Neuronal stem cell (in vitro differentiated cells): ENCODE measurements at regions not wholly inside any gene's neighbourhood (a gene's known extent, or its start where the extent isn't known, plus 50 kb on each side); places are given as distances from the start of the nearest gene placed in this dataset.
"Not testable (repeated sequence)": the region's sequence is repeated elsewhere in the genome, so short reads cannot be mapped to it uniquely, and the experiment has no call there.

Source experiments
- DNase-seq: peaks from one replicate; pipeline ENCODE4 v3.0.0-alpha.2; 2013; ENCODE audit warnings: low spot score
- H2AFZ ChIP-seq: one replicate; pipeline ENCODE4 v1.6.1; 2013; ENCODE audit warnings: mild to moderate bottlenecking, low read length, inconsistent platforms
- H2AK5ac ChIP-seq: 2 replicates; pipeline ENCODE4 v1.6.1; 2013; ENCODE audit warnings: low read depth, mild to moderate bottlenecking, inconsistent platforms, low read length, moderate library complexity, mixed read lengths
- H2BK120ac ChIP-seq: 2 replicates; pipeline ENCODE4 v1.6.1; 2013; ENCODE audit warnings: low read depth, mild to moderate bottlenecking, inconsistent platforms, low read length, moderate library complexity, mixed read lengths
- H2BK12ac ChIP-seq: one replicate; pipeline ENCODE4 v1.6.1; 2013; ENCODE audit warnings: low read length, inconsistent platforms
- H2BK15ac ChIP-seq: 2 replicates; pipeline ENCODE4 v1.6.1; 2013; ENCODE audit warnings: mild to moderate bottlenecking, low read length, inconsistent platforms, mixed read lengths
- H2BK5ac ChIP-seq: one replicate; pipeline ENCODE4 v1.6.1; 2013; ENCODE audit warnings: inconsistent platforms, mild to moderate bottlenecking, low read length, moderate library complexity
- H3K14ac ChIP-seq: one replicate; pipeline ENCODE4 v1.6.1; 2013; ENCODE audit warnings: low read length, inconsistent platforms
- H3K18ac ChIP-seq: 2 replicates; pipeline ENCODE4 v1.6.1; 2013; ENCODE audit warnings: low read length, inconsistent platforms
- H3K23ac ChIP-seq: 2 replicates; pipeline ENCODE4 v1.6.1; 2013; ENCODE audit warnings: low read depth, mild to moderate bottlenecking, mixed read lengths, low read length, inconsistent platforms; ENCODE audit not compliant: poor library complexity
- H3K27ac ChIP-seq: replicated peaks from 3 replicates; pipeline ENCODE4 v1.5.1; 2013; ENCODE audit warnings: low read length, inconsistent platforms
- H3K27me3 ChIP-seq, 3 experiments: 2 replicates each; pipeline ENCODE4 v1.6.1; 2013; ENCODE audit warnings: low read length in 3 of 3, mild to moderate bottlenecking in 2 of 3, inconsistent platforms in 1 of 3, low read depth in 1 of 3, mixed read lengths in 1 of 3, moderate library complexity in 1 of 3; ENCODE audit not compliant: control insufficient read depth in 3 of 3, insufficient read depth in 3 of 3
- H3K36me3 ChIP-seq, 2 donors: replicated peaks in 1 of 2; 2 replicates each; pipeline ENCODE4 v1.6.1; 2013; ENCODE audit warnings: low read length in 2 of 2; ENCODE audit not compliant: control insufficient read depth in 2 of 2, insufficient read depth in 2 of 2
- H3K4ac ChIP-seq: 2 replicates; pipeline ENCODE4 v1.6.1; 2013; ENCODE audit warnings: inconsistent platforms, mild to moderate bottlenecking, low read length, moderate library complexity
- H3K4me1 ChIP-seq, 2 donors: 1 replicate in 1 of 2; 2 replicates in 1 of 2; pipeline ENCODE4 v1.6.1; 2013; ENCODE audit warnings: low read length in 2 of 2, low read depth in 1 of 2; ENCODE audit not compliant: control insufficient read depth in 2 of 2, insufficient read depth in 1 of 2
- H3K4me2 ChIP-seq: one replicate; pipeline ENCODE4 v1.6.1; 2013; ENCODE audit warnings: mild to moderate bottlenecking, low read length, inconsistent platforms; ENCODE audit not compliant: insufficient read depth, poor library complexity, severe bottlenecking
- H3K4me3 ChIP-seq, 2 donors: 2 replicates each; pipeline ENCODE4 v1.5.1; 2013; ENCODE audit warnings: low read length in 2 of 2, mild to moderate bottlenecking in 2 of 2, inconsistent platforms in 1 of 2, moderate library complexity in 1 of 2
- H3K79me1 ChIP-seq: one replicate; pipeline ENCODE4 v1.6.1; 2013; ENCODE audit warnings: low read depth, mild to moderate bottlenecking, inconsistent platforms, low read length, moderate library complexity
- H3K9ac ChIP-seq: one replicate; pipeline ENCODE4 v1.6.1; 2013; ENCODE audit warnings: mild to moderate bottlenecking, low read depth, low read length, inconsistent platforms; ENCODE audit not compliant: poor library complexity
- H3K9me3 ChIP-seq, 2 donors: replicated peaks in 1 of 2; 2 replicates each; pipeline versions ENCODE3 to v1.6.1; 2013; ENCODE audit warnings: low read length in 2 of 2, mild to moderate bottlenecking in 2 of 2, inconsistent platforms in 1 of 2, low read depth in 1 of 2, mixed read lengths in 1 of 2, moderate library complexity in 1 of 2; ENCODE audit not compliant: control insufficient read depth in 2 of 2, insufficient read depth in 1 of 2
- H4K8ac ChIP-seq: one replicate; pipeline ENCODE4 v1.6.1; 2013; ENCODE audit warnings: low read depth, mild to moderate bottlenecking, inconsistent platforms, low read length, moderate library complexity
- H4K91ac ChIP-seq: one replicate; pipeline ENCODE4 v1.6.1; 2013; ENCODE audit warnings: low read length, low read depth, mild to moderate bottlenecking, inconsistent platforms; ENCODE audit not compliant: poor library complexity
- WGBS, 2 donors: extraction: QIAGEN DNeasy Blood & Tissue Kit; methylation state at CpG; one replicate each; pipeline ENCODE4 v1.1.7; 2013; ENCODE audit warnings: missing lambda C conversion rate in 2 of 2, mixed read lengths in 1 of 2; ENCODE audit not compliant: insufficient read length in 2 of 2, insufficient replicate concordance in 1 of 2; ENCODE audit errors: extremely low coverage in 2 of 2; 5-methylcytosine and 5-hydroxymethylcytosine counted together

DNA sequence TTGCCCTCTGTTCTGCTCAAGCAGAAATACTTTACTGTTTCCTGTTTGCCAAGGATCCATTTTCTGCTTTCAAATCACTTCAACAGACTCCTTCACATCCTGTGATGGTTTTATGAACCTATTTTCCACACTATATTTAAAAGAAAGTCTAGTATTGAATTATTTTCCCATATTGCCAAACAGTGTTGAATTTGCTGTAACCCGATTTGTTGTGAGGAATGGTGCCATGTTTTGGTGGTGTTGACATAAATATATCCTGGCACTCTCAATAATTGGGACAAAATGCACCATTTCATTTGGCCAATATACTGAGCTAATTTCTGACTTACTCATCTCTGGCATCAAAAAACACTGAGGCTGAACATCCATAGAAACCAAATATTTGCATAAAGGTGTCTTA is 615.4 kb upstream of the SEMA3D start:
- Histone ChIP-seq H3K18ac (no peak overlapping the region), H3K79me1 (no peaks in the 10 kb centered on the region), H2AK5ac (no peak overlapping the region), H3K4me2 (no peak overlapping the region), H3K4ac (no peak overlapping the region), H2BK5ac (no peak overlapping the region), H3K9me3 (no peaks in the 10 kb centered on the region), H2AFZ (no peak overlapping the region), H3K27ac (no peak overlapping the region), H3K4me3 (no peak overlapping the region), H3K27me3 (peaks cover 0 to under 1% (median 0%) of the 10 kb centered on the region in 3 experiments), H3K14ac (no peak overlapping the region), H3K36me3 (no peaks in the 10 kb centered on the region), H3K4me1 (no peaks in the 10 kb centered on the region), H3K9ac (no peak overlapping the region), H2BK120ac (no peak overlapping the region), H4K91ac (no peak overlapping the region), H2BK12ac (no peak overlapping the region), H2BK15ac (no peak overlapping the region), H3K23ac (no peak overlapping the region), H4K8ac (no peak overlapping the region)
- WGBS, 2 donors = no CpG with 5 or more reads among the region's 1 CpG
- no peak for DNase-seq

DNA sequence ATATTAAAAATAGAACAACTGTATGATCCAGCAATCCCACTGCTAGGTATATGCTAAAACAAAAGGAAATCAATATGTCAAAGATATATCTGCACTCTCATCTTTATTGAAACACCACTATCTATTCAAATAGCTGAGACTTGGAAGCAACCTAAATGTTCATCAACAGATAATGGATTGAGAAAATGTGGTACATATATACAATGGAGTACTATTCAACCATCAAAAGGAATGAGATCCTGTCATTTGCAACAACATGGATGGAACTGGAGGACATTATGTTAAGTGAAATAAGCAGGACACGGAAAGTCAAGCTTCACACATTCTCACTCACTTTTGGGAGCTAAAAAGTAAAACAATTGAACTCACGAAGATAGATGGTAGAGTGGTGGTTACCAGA is 610.1 kb upstream of the SEMA3D start:
- H2BK15ac ChIP-seq = no peak overlapping the region
- H4K91ac ChIP-seq = no peak overlapping the region
- H3K4me1 ChIP-seq = no peaks in the 10 kb centered on the region
- H3K4ac ChIP-seq = no peak overlapping the region
- no peak overlapping the region for H3K23ac ChIP-seq
- H3K27me3 ChIP-seq = no peaks in the 10 kb centered on the region
- no peak overlapping the region for H3K4me3 ChIP-seq
- H3K9me3 ChIP-seq = peaks cover 0 to 3% of the 10 kb centered on the region in 2 donors
- no peak for DNase-seq
- no peak overlapping the region for H3K14ac ChIP-seq
- no CpG with 5 or more reads among the region's 2 CpGs for WGBS, 2 donors
- no peaks in the 10 kb centered on the region for H3K79me1 ChIP-seq
- H3K36me3 ChIP-seq = no peaks in the 10 kb centered on the region
- no peak overlapping the region for H3K4me2 ChIP-seq
- no peak overlapping the region for H2AK5ac ChIP-seq
- H3K27ac ChIP-seq = no peak overlapping the region
- no peak overlapping the region for H2BK5ac ChIP-seq
- no peak overlapping the region for H2BK120ac ChIP-seq
- no peak overlapping the region for H3K18ac ChIP-seq
- H3K9ac ChIP-seq = no peak overlapping the region
- no peak overlapping the region for H2BK12ac ChIP-seq
- no peak overlapping the region for H2AFZ ChIP-seq
- H4K8ac ChIP-seq = no peak overlapping the region

- not testable (repeated sequence) for H2BK5ac ChIP-seq, H3K4me3 ChIP-seq, H3K4me1 ChIP-seq, H3K4me2 ChIP-seq, H2BK12ac ChIP-seq, H4K8ac ChIP-seq, H3K4ac ChIP-seq, H3K18ac ChIP-seq, H3K36me3 ChIP-seq, H3K9ac ChIP-seq, H2BK120ac ChIP-seq, H2AK5ac ChIP-seq, H3K27ac ChIP-seq, DNase-seq, H3K9me3 ChIP-seq, H3K14ac ChIP-seq, H4K91ac ChIP-seq, H2BK15ac ChIP-seq, H3K23ac ChIP-seq, H3K79me1 ChIP-seq, H2AFZ ChIP-seq, H3K27me3 ChIP-seq
- no CpG with 5 or more reads among the region's 4 CpGs for WGBS, 2 donors
Observed at GRCh38 chr7:85791098-85791497, 604.2 kb upstream of the SEMA3D start.

GRCh38 chr7:85781606-85782005 is 594.8 kb upstream of the SEMA3D start:
- Histone ChIP-seq H2AFZ (no peak overlapping the region), H3K79me1 (no peaks in the 10 kb centered on the region), H4K91ac (no peak overlapping the region), H3K4me1 (no peaks in the 10 kb centered on the region), H4K8ac (no peak overlapping the region), H3K27me3 (no peaks in the 10 kb centered on the region), H3K9ac (no peak overlapping the region), H3K4ac (no peak overlapping the region), H3K4me3 (no peak overlapping the region), H2BK5ac (no peak overlapping the region), H3K18ac (no peak overlapping the region), H2BK15ac (no peak overlapping the region), H2BK120ac (no peak overlapping the region), H3K23ac (no peak overlapping the region), H3K9me3 (no peaks in the 10 kb centered on the region), H2BK12ac (no peak overlapping the region), H2AK5ac (no peak overlapping the region), H3K4me2 (no peak overlapping the region), H3K27ac (no peak overlapping the region), H3K36me3 (no peaks in the 10 kb centered on the region), H3K14ac (no peak overlapping the region)
- no CpG with 5 or more reads among the region's 4 CpGs for WGBS, 2 donors
- DNase-seq = no peak
